Gastrocnemius medialis (tissue), 4 donors: ENCODE measurements at regions not wholly inside any gene's neighbourhood (a gene's known extent, or its start where the extent isn't known, plus 50 kb on each side); places are given as distances from the start of the nearest gene placed in this dataset.

Source experiments
- ATAC-seq, 2 donors: fragments of 150-250 bp; one replicate each; pipeline ENCODE4 v1.9.1; 2016
- DNase-seq, 2 donors: peaks; one replicate each; pipeline ENCODE4 v3.0.0-alpha.2; 2019
- H3K27ac ChIP-seq, 4 donors: fragments of 200-600 bp; sonication (generic); 1 replicate in 1 of 4; 2 replicates in 3 of 4; pipeline ENCODE4 v1.5.1; 2016 to 2018; ENCODE audit warnings: mild to moderate bottlenecking in 2 of 4, moderate library complexity in 1 of 4
- H3K27me3 ChIP-seq, 3 donors: fragments of 200-600 bp; sonication (generic) in 2 of 3; 1 replicate in 1 of 3; 2 replicates in 2 of 3; pipeline versions ENCODE4 v1.5.1 to v1.6.0; 2016 to 2019; ENCODE audit warnings: mild to moderate bottlenecking in 1 of 3, moderate library complexity in 1 of 3
- H3K36me3 ChIP-seq, 2 donors: fragments of 200-600 bp; sonication (generic) in 1 of 2; one replicate each; pipeline ENCODE4 v1.5.1; 2017 to 2018
- H3K4me1 ChIP-seq, 2 donors: fragments of 200-600 bp; sonication (generic) in 1 of 2; one replicate each; pipeline ENCODE4 v1.5.1; 2016 to 2017; ENCODE audit warnings: mild to moderate bottlenecking in 2 of 2
- H3K4me3 ChIP-seq, 4 donors: fragments of 200-600 bp; sonication (generic) in 3 of 4; 1 replicate in 1 of 4; 2 replicates in 3 of 4; pipeline ENCODE4 v1.5.1; 2016 to 2019; ENCODE audit warnings: mild to moderate bottlenecking in 2 of 4
- H3K9me3 ChIP-seq, 3 donors: fragments of 200-600 bp; sonication (generic) in 2 of 3; 1 replicate in 1 of 3; 2 replicates in 2 of 3; pipeline ENCODE4 v1.5.1; 2016 to 2019
- CTCF ChIP-seq, 5 experiments: fragments of 450-650 bp in 3 of 5; fragments of 200-600 bp in 2 of 5; sonication (generic) in 2 of 5; IDR thresholded peaks in 4 of 5; conservative IDR thresholded peaks in 1 of 5; 1 replicate in 4 of 5; 2 replicates in 1 of 5; pipeline ENCODE4 v1.5.1; 2016 to 2019; ENCODE audit warnings: antibody characterized with exemption in 5 of 5, mild to moderate bottlenecking in 3 of 5, moderate library complexity in 3 of 5
- POLR2A ChIP-seq, 2 donors: fragments of 450-650 bp; IDR thresholded peaks; one replicate each; pipeline ENCODE4 v1.6.1; 2017; ENCODE audit warnings: antibody characterized with exemption in 2 of 2, mild to moderate bottlenecking in 2 of 2, moderate library complexity in 2 of 2
- in situ Hi-C, 4 donors: fragments of 200-750 bp; cut with MboI; loops; one replicate each; pipeline versions ENCODE4 v1.15.0 to v1.8.0; 2017; ENCODE audit warnings: low sequenced_read_pairs in 4 of 4
- intact Hi-C: fragments of 100-400 bp; cut with DNase I; formaldehyde crosslinking; loops from one replicate; pipeline ENCODE4 v1.15.1; 2023; ENCODE audit warnings: low total_unique reads

GRCh38 chr13:107765724-107766401 is 449.5 kb downstream of the LIG4 start:
- ATAC-seq, result no peak
- TF ChIP-seq POLR2A (IDR thresholded peaks at IDR 0.05) (no peak), CTCF (IDR thresholded peaks at IDR 0.05 in 4 of 5, conservative IDR thresholded peaks at IDR 0.05 in 1 of 5) (no peak)

GRCh38 chr13:107764046-107764445 is 451.3 kb downstream of the LIG4 start:
- intact Hi-C loops, result no loop called here
- Histone ChIP-seq H3K27me3 (no peaks in the 10 kb centered on the region), H3K9me3 (no peaks in the 10 kb centered on the region), H3K4me1 (no peaks in the 10 kb centered on the region), H3K27ac (no peak overlapping the region), H3K36me3 (no peaks in the 10 kb centered on the region), H3K4me3 (no peak overlapping the region)
- TF ChIP-seq POLR2A (IDR thresholded peaks at IDR 0.05), result no peak
- no peak for DNase-seq
- ATAC-seq, result no peak
- in situ Hi-C loops, result no loop called here

More at GRCh38 chr13:107765724-107766401, 449.5 kb downstream of the LIG4 start:
- intact Hi-C loops, result no loop called here
- Histone ChIP-seq H3K36me3 (no peaks in the 10 kb centered on the region), H3K4me1 (no peaks in the 10 kb centered on the region), H3K27me3 (no peaks in the 10 kb centered on the region), H3K4me3 (no peak overlapping the region), H3K9me3 (no peaks in the 10 kb centered on the region), H3K27ac (no peak overlapping the region)
- no peak for DNase-seq
- in situ Hi-C loops, result no loop called here

GRCh38 chr13:107753748-107754147 is 461.6 kb downstream of the LIG4 start:
- TF ChIP-seq CTCF (IDR thresholded peaks at IDR 0.05 in 4 of 5, conservative IDR thresholded peaks at IDR 0.05 in 1 of 5), result no peak
- no peak for TF ChIP-seq POLR2A (IDR thresholded peaks at IDR 0.05)
- no peak for DNase-seq
- no peak overlapping the region for H3K4me3 ChIP-seq
- H3K9me3 ChIP-seq, result no peaks in the 10 kb centered on the region
- no peaks in the 10 kb centered on the region for H3K27me3 ChIP-seq
- H3K36me3 ChIP-seq, result no peaks in the 10 kb centered on the region
- H3K4me1 ChIP-seq, result no peaks in the 10 kb centered on the region
- no peak for ATAC-seq
- in situ Hi-C loops (no loop called here), intact Hi-C loops (no loop called here)
- no peak overlapping the region for H3K27ac ChIP-seq

GRCh38 chr13:107753291-107753690 is 462.0 kb downstream of the LIG4 start:
- TF ChIP-seq POLR2A (IDR thresholded peaks at IDR 0.05) (no peak), CTCF (IDR thresholded peaks at IDR 0.05 in 4 of 5, conservative IDR thresholded peaks at IDR 0.05 in 1 of 5) (no peak)
- in situ Hi-C loops (no loop called here), intact Hi-C loops (no loop called here)
- Histone ChIP-seq H3K4me3 (no peak overlapping the region), H3K36me3 (no peaks in the 10 kb centered on the region), H3K9me3 (no peaks in the 10 kb centered on the region), H3K27ac (no peak overlapping the region), H3K4me1 (no peaks in the 10 kb centered on the region), H3K27me3 (no peaks in the 10 kb centered on the region)
- no peak for ATAC-seq
- DNase-seq, result no peak

- in situ Hi-C loops (no loop called here), intact Hi-C loops (no loop called here)
- H3K9me3 ChIP-seq, result no peaks in the 10 kb centered on the region
- ATAC-seq, result no peak
- no peaks in the 10 kb centered on the region for H3K4me1 ChIP-seq
- no peaks in the 10 kb centered on the region for H3K36me3 ChIP-seq
- no peak for TF ChIP-seq POLR2A (IDR thresholded peaks at IDR 0.05)
- H3K27me3 ChIP-seq, result no peaks in the 10 kb centered on the region
- H3K4me3 ChIP-seq, result no peak overlapping the region
- no peak overlapping the region for H3K27ac ChIP-seq
- DNase-seq, result no peak
Observed at GRCh38 chr13:107743983-107744382, 471.4 kb downstream of the LIG4 start.

- Histone ChIP-seq H3K9me3 (no peaks in the 10 kb centered on the region), H3K4me1 (no peaks in the 10 kb centered on the region), H3K36me3 (no peaks in the 10 kb centered on the region), H3K27ac (no peak overlapping the region), H3K27me3 (no peaks in the 10 kb centered on the region), H3K4me3 (no peak overlapping the region)
- in situ Hi-C loops, result no loop called here
- ATAC-seq (no peak), DNase-seq (no peak)
- intact Hi-C loops, result no loop called here
- TF ChIP-seq CTCF (IDR thresholded peaks at IDR 0.05 in 4 of 5, conservative IDR thresholded peaks at IDR 0.05 in 1 of 5), result no peak
- no peak for TF ChIP-seq POLR2A (IDR thresholded peaks at IDR 0.05)
Observed at GRCh38 chr13:107743526-107743925, 471.8 kb downstream of the LIG4 start.
